ENCODE measurements at regions not wholly inside any gene's neighbourhood (a gene's known extent, or its start where the extent isn't known, plus 50 kb on each side); places are given as distances from the start of the nearest gene placed in this dataset.

DNA sequence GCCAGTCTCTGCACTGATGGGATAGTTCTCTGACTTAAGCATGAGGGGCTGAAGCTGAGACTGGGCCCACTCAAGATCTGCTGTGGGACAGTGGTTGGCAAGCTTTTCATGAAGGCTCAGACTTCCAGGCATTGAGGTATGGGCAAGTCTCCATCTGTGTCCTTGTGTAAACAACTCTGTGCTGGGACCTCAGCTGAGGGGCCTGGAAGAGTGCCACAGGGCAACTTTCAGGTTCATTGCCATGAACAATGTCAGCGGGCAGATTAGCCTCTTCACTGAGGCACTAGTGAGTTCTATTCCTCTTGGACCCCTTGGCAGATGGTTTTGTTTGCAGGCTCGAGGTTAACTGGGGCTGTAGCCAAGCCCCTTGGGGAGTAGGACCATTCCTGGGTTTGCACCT, 127.1 kb downstream of the MRPS30 start:
- TF ChIP-seq, protein P1, sequence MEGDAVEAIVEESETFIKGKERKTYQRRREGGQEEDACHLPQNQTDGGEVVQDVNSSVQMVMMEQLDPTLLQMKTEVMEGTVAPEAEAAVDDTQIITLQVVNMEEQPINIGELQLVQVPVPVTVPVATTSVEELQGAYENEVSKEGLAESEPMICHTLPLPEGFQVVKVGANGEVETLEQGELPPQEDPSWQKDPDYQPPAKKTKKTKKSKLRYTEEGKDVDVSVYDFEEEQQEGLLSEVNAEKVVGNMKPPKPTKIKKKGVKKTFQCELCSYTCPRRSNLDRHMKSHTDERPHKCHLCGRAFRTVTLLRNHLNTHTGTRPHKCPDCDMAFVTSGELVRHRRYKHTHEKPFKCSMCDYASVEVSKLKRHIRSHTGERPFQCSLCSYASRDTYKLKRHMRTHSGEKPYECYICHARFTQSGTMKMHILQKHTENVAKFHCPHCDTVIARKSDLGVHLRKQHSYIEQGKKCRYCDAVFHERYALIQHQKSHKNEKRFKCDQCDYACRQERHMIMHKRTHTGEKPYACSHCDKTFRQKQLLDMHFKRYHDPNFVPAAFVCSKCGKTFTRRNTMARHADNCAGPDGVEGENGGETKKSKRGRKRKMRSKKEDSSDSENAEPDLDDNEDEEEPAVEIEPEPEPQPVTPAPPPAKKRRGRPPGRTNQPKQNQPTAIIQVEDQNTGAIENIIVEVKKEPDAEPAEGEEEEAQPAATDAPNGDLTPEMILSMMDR (IDR thresholded peaks at IDR 0.05 in 4 of 5, conservative IDR thresholded peaks at IDR 0.05 in 1 of 5) = no peak
- no peak for TF ChIP-seq POLR2A (IDR thresholded peaks at IDR 0.05)

Measured in gastrocnemius medialis (tissue), 4 donors.